ENCODE measurements at regions not wholly inside any gene's neighbourhood (a gene's known extent, or its start where the extent isn't known, plus 50 kb on each side); places are given as distances from the start of the nearest gene placed in this dataset.
"Not testable (repeated sequence)": the region's sequence is repeated elsewhere in the genome, so short reads cannot be mapped to it uniquely, and the experiment has no call there.

- intact Hi-C loops (cut with micrococcal nuclease) = no loop called here
- WGBS (ENCODE audit: insufficient coverage) = 55% methylated on average over 2 of the region's 2 CpGs
- Mint-ChIP-seq H3K9me3 (no peaks in the 10 kb centered on the region), H3K27ac (no peak overlapping the region), H3K27me3 (ENCODE audit: low read depth in 2 of 2) (peaks cover 10 to 23% of the 10 kb centered on the region in 2 donors), H3K4me1 (no peaks in the 10 kb centered on the region), H3K4me3 (no peak overlapping the region), H3K36me3 (no peaks in the 10 kb centered on the region)
- Histone ChIP-seq H3K27me3 (ENCODE audit: control insufficient read depth, insufficient read depth, low read length) (no peaks in the 10 kb centered on the region), H3K4me1 (ENCODE audit: control insufficient read depth, insufficient read depth, low read length) (no peaks in the 10 kb centered on the region), H3K4me3 (ENCODE audit: low read length) (no peak overlapping the region), H3K27ac (ENCODE audit: low read length) (no peak overlapping the region), H3K36me3 (ENCODE audit: control insufficient read depth, insufficient read depth, low read length) (no peaks in the 10 kb centered on the region), H3K9me3 (ENCODE audit: control insufficient read depth, insufficient read depth, low read length) (no peaks in the 10 kb centered on the region)
- ATAC-seq = no peak
- TF ChIP-seq CTCF (IDR thresholded peaks at IDR 0.05) = no peak
- DNase-seq = no peak
These were observed 106.8 kb downstream of the TENT5C start for GRCh38 chr1:117712621-117713020.

GRCh38 chr1:117714546-117714945 is 108.7 kb downstream of the TENT5C start:
- no peaks in the 10 kb centered on the region for H3K27me3 ChIP-seq (ENCODE audit: control insufficient read depth, insufficient read depth, low read length)
- H3K4me3 ChIP-seq (ENCODE audit: low read length) = no peak overlapping the region
- ATAC-seq (no peak), DNase-seq (no peak)
- no peak overlapping the region for H3K27ac ChIP-seq (ENCODE audit: low read length)
- Mint-ChIP-seq H3K27me3 (ENCODE audit: low read depth in 2 of 2) (peaks cover 10 to 29% of the 10 kb centered on the region in 2 donors), H3K27ac (no peak overlapping the region), H3K4me3 (no peak overlapping the region), H3K4me1 (no peaks in the 10 kb centered on the region), H3K36me3 (peaks cover 5% of the 10 kb centered on the region), H3K9me3 (no peaks in the 10 kb centered on the region)
- H3K9me3 ChIP-seq (ENCODE audit: control insufficient read depth, insufficient read depth, low read length) = peaks cover 4% of the 10 kb centered on the region
- H3K4me1 ChIP-seq (ENCODE audit: control insufficient read depth, insufficient read depth, low read length) = peaks cover 3% of the 10 kb centered on the region
- no peak for TF ChIP-seq CTCF (IDR thresholded peaks at IDR 0.05)
- intact Hi-C loops (cut with micrococcal nuclease) = no loop called here
- no peaks in the 10 kb centered on the region for H3K36me3 ChIP-seq (ENCODE audit: control insufficient read depth, insufficient read depth, low read length)
- WGBS (ENCODE audit: insufficient coverage) = no CpG with 5 or more reads among the region's 1 CpG

GRCh38 chr1:117716030-117716429 is 110.2 kb downstream of the TENT5C start:
- ATAC-seq; H3K27ac ChIP-seq (ENCODE audit: low read length); H3K4me3 ChIP-seq (ENCODE audit: low read length); DNase-seq; H3K4me1 ChIP-seq (ENCODE audit: control insufficient read depth, insufficient read depth, low read length); intact Hi-C loops (cut with micrococcal nuclease); H3K9me3 ChIP-seq (ENCODE audit: control insufficient read depth, insufficient read depth, low read length); H3K9me3 Mint-ChIP-seq; H3K4me1 Mint-ChIP-seq; H3K27ac Mint-ChIP-seq; H3K4me3 Mint-ChIP-seq; H3K36me3 ChIP-seq (ENCODE audit: control insufficient read depth, insufficient read depth, low read length); H3K27me3 ChIP-seq (ENCODE audit: control insufficient read depth, insufficient read depth, low read length): not testable (repeated sequence)
- 82% methylated on average over 4 of the region's 4 CpGs for WGBS (ENCODE audit: insufficient coverage)
- H3K27me3 Mint-ChIP-seq (ENCODE audit: low read depth in 2 of 2) = peaks cover 15 to 42% of the 10 kb centered on the region in 2 donors
- H3K36me3 Mint-ChIP-seq = peaks cover 16% of the 10 kb centered on the region

- H3K9me3 ChIP-seq (ENCODE audit: control insufficient read depth, insufficient read depth, low read length); intact Hi-C loops (cut with micrococcal nuclease); H3K27ac Mint-ChIP-seq; H3K27ac ChIP-seq (ENCODE audit: low read length); ATAC-seq; H3K9me3 Mint-ChIP-seq; H3K36me3 ChIP-seq (ENCODE audit: control insufficient read depth, insufficient read depth, low read length); H3K4me3 Mint-ChIP-seq; H3K4me3 ChIP-seq (ENCODE audit: low read length); H3K27me3 ChIP-seq (ENCODE audit: control insufficient read depth, insufficient read depth, low read length); H3K4me1 ChIP-seq (ENCODE audit: control insufficient read depth, insufficient read depth, low read length); H3K4me1 Mint-ChIP-seq; DNase-seq: not testable (repeated sequence)
- H3K36me3 Mint-ChIP-seq = peaks cover 16% of the 10 kb centered on the region
- peaks cover 21 to 54% of the 10 kb centered on the region in 2 donors for H3K27me3 Mint-ChIP-seq (ENCODE audit: low read depth in 2 of 2)
These were observed 112.1 kb downstream of the TENT5C start for GRCh38 chr1:117717980-117718379.

- not testable (repeated sequence) for H3K4me3 Mint-ChIP-seq; H3K27ac ChIP-seq (ENCODE audit: low read length)
These were observed 112.7 kb downstream of the TENT5C start for GRCh38 chr1:117718596-117718995.

More at GRCh38 chr1:117718596-117718995, 112.7 kb downstream of the TENT5C start:
- intact Hi-C loops (cut with micrococcal nuclease); H3K9me3 ChIP-seq (ENCODE audit: control insufficient read depth, insufficient read depth, low read length); H3K4me1 Mint-ChIP-seq; ATAC-seq; H3K9me3 Mint-ChIP-seq; H3K36me3 ChIP-seq (ENCODE audit: control insufficient read depth, insufficient read depth, low read length); DNase-seq; H3K4me1 ChIP-seq (ENCODE audit: control insufficient read depth, insufficient read depth, low read length); H3K27ac Mint-ChIP-seq; H3K27me3 ChIP-seq (ENCODE audit: control insufficient read depth, insufficient read depth, low read length); H3K4me3 ChIP-seq (ENCODE audit: low read length): not testable (repeated sequence)
- 67% methylated on average over 1 of the region's 2 CpGs for WGBS (ENCODE audit: insufficient coverage)
- peaks cover 16% of the 10 kb centered on the region for H3K36me3 Mint-ChIP-seq
- peaks cover 24 to 53% of the 10 kb centered on the region in 2 donors for H3K27me3 Mint-ChIP-seq (ENCODE audit: low read depth in 2 of 2)
